HG03066 (cell line): ENCODE measurements at regions not wholly inside any gene's neighbourhood (a gene's known extent, or its start where the extent isn't known, plus 50 kb on each side); places are given as distances from the start of the nearest gene placed in this dataset.
"Not testable (repeated sequence)": the region's sequence is repeated elsewhere in the genome, so short reads cannot be mapped to it uniquely, and the experiment has no call there.

Experiments used
- ATAC-seq: cut with Tn5 transposase; IDR thresholded peaks from one replicate; pipeline ENCODE4 v1.9.1; 2021; ENCODE audit warnings: low read depth; ENCODE audit not compliant: unreplicated experiment

DNA sequence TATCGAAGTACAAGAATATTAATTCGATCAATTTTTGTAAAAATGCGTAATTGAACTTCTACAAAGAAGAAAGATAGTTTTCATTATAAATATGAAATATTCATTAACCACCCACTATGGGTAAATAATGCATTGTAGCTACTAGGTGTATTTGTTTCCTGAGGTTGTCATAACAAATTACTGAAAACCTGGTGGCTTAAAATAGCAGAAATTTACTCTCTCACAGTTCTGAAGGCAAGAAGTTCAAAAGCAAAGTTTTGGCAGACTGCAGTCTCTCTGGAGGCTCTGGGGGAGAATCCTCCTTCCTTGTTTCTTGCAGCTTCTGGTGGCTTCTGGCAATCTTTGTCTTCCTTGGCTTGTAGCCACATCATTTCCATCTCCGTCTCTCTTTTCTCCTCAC lies 99.2 kb upstream of the MIR17HG start:
- no peak for ATAC-seq

DNA sequence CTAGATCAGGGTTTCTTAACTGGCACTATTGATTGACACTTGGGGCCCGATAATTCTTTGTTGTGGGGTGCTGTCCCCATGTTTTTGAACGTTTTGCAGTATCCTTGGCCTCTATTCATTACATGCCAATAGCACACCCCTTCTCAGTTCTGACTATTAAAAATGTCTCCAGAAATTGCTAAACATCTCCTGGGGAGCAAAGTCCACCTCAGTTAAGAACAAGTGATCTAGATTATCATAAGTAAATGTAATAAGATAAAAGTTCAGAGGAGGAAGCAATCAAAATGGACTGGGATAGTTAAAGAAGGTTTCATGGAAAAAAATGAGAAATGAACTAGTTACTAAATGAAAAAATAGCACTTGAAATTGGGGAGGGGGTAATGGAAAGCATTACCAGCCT lies 98.1 kb upstream of the MIR17HG start:
- no peak for ATAC-seq

DNA sequence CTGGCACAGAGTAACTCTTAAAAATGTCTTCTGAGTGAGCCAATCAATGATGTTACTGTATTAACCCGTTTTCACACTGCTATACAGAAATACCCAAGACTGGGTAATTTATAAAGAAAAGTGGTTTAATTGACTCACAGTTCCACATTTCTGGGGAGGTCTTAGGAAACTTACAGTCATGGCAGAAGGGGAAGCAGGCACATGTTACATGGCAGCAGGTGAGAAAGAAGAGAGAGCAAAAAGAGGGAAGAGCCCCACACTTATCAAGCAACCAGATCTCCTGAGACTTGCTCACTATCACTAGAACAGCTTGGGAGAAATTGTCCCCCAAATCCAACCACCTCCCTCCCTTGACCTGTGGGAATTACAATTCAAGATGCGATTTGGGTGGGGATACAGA lies 97.6 kb upstream of the MIR17HG start:
- no peak for ATAC-seq

DNA sequence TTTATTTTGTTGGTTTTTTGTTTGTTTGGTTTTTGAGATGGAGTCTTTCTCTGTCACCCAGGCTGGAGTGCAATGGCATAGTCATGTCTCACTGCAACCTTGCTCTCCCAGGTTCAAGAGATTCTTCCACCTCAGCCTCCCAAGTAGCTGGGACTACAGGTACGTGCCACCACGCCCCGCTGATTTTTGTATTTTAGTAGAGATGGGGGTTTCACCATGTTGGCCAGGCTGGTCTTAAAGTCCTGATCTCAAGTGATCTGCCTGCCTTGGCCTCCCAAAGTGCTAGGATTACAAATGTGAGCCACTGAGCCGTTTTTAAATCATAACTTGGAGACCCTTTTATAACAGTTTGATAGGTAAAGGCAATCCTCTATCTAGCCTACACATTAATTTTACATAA lies 95.9 kb upstream of the MIR17HG start:
- not testable (repeated sequence) for ATAC-seq

DNA sequence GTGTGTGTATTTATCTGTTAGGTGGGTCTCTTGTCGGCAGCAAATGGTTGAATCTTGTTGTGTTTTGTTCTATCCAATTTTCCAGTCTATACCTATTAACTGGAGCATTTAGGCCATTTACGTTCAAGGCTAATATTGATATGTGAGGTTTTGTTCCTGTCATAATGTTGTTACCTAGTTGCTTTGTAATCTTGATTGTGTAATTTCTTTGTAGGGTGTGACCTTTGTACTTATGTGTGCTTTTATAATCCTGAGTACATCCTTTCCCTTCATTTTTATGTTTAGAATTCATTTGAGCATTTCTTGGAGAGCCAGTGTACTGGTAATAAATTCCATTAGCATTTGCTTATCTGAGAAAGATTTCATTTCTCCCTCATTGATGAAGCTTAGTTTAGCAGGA lies 83.0 kb upstream of the MIR17HG start:
- no peak for ATAC-seq

DNA sequence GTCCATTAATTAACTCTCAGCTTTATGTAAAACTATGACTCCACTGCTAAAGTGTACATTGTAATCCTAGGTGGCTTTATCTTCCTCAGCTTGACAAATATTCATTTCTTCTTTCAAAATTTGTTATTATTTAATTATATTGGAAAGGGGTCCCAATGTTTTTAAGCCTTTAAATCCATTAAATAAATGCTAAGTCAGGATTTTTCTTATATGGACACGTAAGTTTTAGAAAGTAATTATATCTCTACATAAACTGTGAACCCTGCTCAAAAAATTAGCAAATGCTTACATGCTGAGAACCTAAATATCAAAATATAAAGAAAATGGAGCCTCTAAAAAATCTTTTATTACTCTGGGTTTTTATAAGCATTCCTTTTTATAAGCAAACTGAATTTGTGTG lies 78.2 kb upstream of the MIR17HG start:
- no peak for ATAC-seq

DNA sequence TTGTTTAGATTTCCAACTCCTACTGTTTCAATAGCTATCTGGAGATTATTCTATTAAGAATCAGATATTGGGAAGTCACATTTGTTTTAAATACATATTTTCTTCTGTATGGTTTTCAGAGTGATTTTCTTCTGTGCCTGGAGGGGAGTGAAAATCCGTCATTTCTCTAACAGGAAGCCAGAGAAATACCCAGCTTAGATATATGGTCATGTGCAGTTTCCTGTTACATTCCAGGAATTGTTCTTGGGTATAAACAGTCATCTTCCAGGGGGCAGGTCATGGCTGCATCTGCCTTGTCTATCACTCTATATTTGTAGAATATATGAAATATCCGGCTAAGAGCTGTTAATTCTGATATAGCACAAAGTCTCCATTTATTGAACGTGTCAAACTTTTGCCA lies 77.5 kb upstream of the MIR17HG start:
- ATAC-seq = no peak

DNA sequence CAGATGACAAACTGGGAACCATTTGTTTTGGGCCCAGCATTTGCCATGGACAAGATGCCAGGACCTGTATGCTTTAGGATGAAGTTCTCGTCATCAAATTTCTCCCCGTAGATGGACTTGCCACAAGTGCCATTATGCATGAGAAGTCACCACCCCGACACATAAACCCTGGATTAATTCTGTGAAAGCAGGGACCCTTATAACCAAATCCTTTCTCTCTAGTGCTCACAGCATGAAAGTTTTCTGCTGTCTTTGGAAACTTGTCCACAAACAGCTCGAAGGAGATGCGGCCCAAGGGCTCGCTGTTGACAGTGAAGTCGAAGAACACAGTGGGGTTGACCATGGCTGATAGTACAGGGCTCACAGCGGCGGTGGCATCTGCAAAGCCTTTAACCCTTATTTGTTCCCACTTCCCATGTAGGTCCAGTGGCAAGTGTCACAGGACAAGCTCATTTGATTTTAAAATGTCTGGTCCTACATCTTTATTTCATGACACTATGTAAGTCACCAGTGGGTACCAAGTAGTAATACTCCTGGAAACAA lies 75.2 kb upstream of the MIR17HG start:
- no peak for ATAC-seq

DNA sequence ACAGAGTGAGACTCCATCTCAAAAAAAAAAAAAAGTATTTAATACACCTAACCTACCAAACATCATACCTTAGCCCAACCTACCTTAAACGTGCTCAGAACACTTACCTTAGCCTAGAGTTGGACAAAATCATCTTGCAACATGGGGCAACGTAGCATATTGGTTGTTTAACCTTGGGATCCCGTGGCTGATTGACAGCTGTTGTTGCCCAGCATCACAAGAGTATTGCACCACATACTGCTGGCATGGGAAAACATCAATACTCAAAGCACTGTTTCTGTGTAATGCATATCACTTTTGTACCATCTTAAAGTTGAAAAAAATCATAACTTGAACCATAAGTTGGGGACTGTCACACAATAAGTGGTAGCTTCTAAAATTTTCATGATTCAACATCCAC lies 73.8 kb upstream of the MIR17HG start:
- no peak for ATAC-seq

DNA sequence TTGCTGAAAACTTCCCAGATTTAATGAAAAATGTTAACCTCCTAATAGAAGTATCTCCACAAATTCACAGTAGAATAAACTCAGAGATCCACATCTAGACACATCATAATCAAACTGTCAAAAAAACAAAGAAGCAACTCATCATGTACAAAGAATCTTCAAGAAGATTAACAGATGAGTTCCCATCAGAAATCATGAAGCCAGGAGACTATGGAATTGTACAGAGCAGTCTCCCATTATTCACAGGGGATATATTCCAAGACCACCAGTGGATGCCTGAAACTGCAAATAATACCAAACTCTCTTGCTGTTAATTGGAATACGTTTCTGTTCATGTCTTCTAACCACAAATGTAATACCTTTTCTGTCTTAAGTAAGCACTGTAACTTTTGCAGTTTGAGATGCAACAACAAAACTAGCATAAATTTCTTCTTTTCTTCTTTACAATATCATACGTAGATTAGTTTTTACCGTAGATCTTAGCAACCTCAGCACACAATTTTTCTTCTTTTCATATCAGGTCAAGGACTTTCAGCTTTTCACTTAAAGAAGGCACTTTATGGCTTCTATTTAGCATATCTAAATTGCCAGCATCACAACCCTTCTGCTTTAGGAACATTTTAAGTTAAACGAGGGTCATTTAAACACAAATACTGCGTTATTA lies 70.3 kb upstream of the MIR17HG start:
- ATAC-seq = no peak

DNA sequence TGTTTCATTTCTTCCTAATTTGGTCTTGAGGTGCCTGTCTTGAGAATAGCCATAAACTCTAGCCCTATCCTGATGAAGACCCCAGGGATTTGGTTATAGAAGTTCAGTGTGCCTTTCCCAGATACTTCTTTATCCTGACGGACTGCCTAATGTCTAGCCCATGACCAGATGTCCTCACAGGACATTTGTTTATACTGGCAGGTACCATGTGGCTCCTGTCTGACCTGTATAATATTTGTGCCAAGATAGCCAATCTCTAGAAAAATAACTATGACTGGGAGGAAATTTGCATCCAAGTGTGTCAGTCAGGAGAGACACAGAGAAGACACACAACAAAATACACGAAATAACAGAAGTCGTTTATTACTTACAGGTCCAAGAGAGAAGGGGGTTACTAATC lies 69.2 kb upstream of the MIR17HG start:
- no peak for ATAC-seq

DNA sequence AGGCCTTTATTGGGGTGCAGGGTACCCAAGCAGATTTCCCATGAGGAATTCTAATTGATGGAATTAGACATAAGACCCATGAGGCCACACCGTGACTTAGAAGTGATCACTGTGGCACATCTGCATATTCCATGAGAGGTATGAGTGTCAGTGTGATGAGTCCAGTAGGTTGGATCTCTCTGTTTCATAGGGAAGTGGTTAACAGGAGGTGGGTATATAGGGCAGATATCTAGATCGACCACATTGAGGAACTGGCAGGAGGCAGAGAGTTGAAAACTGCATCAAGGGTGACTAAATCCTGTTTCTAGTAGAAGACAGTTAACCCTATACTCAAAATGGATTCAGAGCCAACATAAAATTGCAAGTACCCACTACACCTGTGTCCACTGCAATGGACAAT lies 68.6 kb upstream of the MIR17HG start:
- no peak for ATAC-seq

DNA sequence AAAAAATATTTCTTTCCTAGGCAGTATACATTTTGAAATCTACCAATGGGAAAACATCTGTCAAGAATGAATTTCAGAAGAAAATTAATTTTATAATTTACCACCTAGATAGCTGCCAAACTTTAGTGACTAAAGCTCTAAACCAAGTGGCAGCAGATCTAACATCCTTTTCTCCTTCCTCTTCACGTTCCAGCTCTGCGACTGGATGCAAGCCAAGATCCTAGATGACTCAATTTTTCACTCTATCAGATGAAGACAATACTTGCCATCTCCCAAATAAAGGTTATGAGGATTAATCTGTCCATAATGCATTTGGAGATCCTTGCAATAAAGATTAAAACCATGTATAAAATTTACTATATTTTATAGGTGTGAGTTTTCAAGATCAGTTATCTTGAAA lies 66.7 kb upstream of the MIR17HG start:
- ATAC-seq = no peak

DNA sequence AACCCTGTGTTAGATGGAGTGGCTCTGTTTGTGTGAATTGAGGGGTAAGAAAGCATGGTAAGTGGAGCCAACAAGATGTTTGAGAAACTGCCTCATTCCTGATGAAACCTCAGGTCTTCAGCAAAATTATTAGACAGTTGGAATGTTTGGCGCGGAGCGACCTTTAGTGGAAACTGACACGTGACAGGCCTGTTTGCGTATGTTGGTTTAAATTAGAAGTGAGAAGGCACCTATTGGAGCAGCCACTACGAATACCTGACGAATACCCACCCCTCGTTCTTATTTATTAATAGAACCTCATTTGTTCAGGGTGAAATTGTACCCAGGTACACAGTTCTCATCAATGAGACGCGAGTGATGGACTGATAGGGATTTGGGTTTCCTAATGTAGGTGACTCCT lies 63.2 kb upstream of the MIR17HG start:
- no peak for ATAC-seq

DNA sequence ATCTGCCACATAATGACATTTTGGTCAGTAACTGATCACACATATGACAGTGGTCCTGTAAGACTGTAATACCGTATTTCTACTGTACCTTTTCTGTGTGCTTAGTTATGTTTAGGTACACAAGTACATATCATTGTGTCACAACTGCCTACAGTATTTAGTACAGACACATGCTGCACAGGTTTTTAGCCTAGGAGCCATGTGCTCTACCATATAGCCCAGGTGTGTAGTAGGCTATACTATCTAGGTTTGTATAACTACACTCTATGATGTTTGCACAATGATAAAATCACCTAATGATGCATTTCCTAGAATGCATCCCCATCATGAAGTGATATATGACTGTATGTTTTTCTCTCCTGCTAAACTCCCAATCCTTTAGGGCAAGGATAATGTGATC lies 61.2 kb upstream of the MIR17HG start:
- ATAC-seq = no peak

DNA sequence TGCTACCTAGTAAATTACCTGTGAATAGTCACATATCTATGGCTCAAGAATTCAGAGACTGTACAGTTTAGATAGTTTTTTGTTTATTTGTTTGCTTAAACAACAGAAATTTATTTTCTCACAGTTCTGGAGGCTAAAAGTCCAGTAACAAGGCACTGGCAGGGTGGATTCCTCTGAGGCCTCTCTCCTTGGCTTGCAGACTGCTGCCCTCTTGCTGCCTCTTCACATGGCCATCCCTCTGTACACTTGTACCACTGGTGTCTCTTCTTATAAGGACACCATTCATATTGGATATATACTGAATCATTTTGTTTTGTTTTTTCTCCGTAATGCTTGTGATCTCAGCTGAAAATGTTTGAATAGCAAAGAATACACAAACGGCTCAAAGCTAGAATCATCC lies 56.4 kb upstream of the MIR17HG start:
- no peak for ATAC-seq

DNA sequence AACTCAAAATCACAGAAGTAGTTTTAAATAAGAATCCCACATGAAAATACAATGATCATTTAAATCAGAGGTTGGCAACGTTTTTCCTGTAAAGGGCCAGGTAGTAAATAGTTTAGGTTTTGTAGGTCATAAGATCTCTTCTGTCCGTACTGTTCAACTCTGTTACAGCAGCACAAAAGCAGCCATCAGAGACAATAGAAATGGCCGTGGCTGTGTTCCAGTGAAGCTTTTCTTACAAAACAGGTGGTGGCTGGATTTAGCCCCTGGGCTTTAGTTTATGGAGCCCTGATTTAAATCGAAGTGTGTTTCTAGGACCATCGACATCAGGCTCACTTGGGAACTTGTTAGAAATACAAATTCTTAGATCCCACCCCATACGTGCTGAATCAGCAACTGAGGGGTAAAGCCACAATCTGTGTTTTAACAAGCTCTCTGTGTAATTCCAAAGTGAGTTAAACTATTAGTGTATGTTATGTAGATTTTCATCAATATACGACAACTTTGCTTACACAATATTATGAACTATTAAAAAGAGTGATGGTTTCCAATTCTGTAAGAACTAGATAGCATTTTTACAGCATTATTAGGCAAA lies 54.8 kb upstream of the MIR17HG start:
- no peak for ATAC-seq

DNA sequence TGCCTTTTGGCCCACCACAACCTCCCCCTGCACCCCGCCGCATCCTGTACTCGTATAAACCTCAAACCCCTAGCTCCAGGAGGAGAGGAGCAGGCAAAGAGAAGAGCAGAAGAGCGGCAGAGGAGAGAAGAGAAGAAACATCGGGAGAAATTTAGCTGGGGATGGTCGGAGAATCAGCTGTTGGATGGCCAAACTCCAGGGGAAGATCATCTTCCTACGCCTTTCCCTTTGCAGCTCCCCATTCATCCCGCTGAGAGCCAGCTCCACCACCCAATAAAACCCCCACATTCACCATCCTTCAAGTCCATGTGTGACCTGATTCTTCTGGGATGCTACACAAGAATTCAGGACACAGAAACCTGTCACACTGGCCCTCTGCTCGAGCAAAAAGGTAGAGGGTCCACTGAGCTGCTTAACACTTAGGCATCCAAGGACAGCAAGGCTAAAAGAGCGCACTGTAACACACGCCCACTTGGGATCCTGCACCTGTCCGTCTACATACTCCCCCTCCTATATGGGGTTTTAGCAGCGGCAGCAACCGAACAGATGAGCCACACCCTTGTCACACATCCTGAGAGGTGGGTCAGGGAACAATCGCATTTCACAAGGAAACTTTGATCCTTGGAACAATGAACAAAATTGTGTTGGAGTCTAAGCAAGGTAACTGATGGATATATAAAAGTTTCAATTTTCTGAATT lies 51.6 kb upstream of the MIR17HG start:
- no peak for ATAC-seq

DNA sequence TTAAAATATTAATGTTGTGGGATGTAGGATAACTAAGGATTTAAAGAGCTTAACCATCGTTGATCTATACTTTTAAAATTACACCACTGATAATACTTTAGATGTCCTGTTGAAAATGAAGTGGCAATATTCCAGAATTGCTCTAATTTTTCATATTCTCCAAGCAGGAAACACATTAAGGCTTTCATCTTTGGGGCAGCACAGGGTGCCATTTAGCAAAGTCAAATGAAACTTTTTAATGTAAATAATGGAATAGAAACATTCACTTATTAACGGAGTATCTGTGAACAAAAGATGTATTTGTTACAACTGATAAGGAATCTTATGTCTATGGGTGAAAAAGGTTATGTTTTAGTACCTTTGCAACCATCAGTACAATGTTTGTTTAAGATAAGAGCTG lies 50.0 kb upstream of the MIR17HG start:
- ATAC-seq = no peak
